IMR-90 (cell line): ENCODE measurements at regions not wholly inside any gene's neighbourhood (a gene's known extent, or its start where the extent isn't known, plus 50 kb on each side); places are given as distances from the start of the nearest gene placed in this dataset.

Source experiments
- ATAC-seq: fragments of 200-7000 bp; cut with Tn5 transposase; 2 replicates; pipeline ENCODE4 v1.9.1; 2020; ENCODE audit warnings: low read depth, mild to moderate bottlenecking, moderate library complexity
- BruUV-seq: library from RNA; stranded (reverse); fragments of 400-500 nt; replicated peaks from 2 replicates; lab custom pipeline; 2021; lab: Mats Ljungman, UMichigan
- CTCF ChIA-PET: fragments of 300-600 bp; formaldehyde crosslinking; extraction: SDS; loops from one replicate; lab custom pipeline; 2021; ENCODE audit warnings: antibody characterized with exemption; lab: Yijun Ruan, JAX
- POLR2A ChIA-PET: fragments of 300-600 bp; sonication (Branson Sonifier 250); formaldehyde crosslinking; loops from one replicate; lab custom pipeline; 2022; ENCODE audit warnings: antibody characterized with exemption; ENCODE audit not compliant: unreplicated experiment; lab: Charles Lee
- DNase-seq: peaks from one replicate; pipeline ENCODE4 v3.0.0; 2013
- H2AFZ ChIP-seq: replicated peaks from 2 replicates; pipeline ENCODE3; 2013; ENCODE audit warnings: low read length, mild to moderate bottlenecking; ENCODE audit not compliant: poor library complexity
- H2AK5ac ChIP-seq: 2 replicates; pipeline ENCODE4 v1.6.1; 2013; ENCODE audit warnings: low read depth, low read length, inconsistent platforms
- H2AK9ac ChIP-seq: replicated peaks from 2 replicates; pipeline ENCODE3; 2013; ENCODE audit warnings: mild to moderate bottlenecking, low read depth, low read length, moderate library complexity; ENCODE audit not compliant: poor library complexity
- H2BK120ac ChIP-seq: 2 replicates; pipeline ENCODE4 v1.6.1; 2013; ENCODE audit warnings: low read depth, low read length, inconsistent platforms
- H2BK15ac ChIP-seq: 3 replicates; pipeline ENCODE4 v1.6.1; 2013; ENCODE audit warnings: low read depth, low read length, inconsistent platforms
- H2BK20ac ChIP-seq: 2 replicates; pipeline ENCODE4 v1.6.1; 2013; ENCODE audit warnings: low read depth, mild to moderate bottlenecking, inconsistent platforms, low read length, moderate library complexity
- H2BK5ac ChIP-seq: 2 replicates; pipeline ENCODE4 v1.6.1; 2013; ENCODE audit warnings: mild to moderate bottlenecking, low read depth, low read length, inconsistent platforms; ENCODE audit not compliant: poor library complexity, severe bottlenecking
- H3K14ac ChIP-seq: replicated peaks from 2 replicates; pipeline ENCODE4 v1.6.1; 2013; ENCODE audit warnings: low read depth, low read length, inconsistent platforms
- H3K18ac ChIP-seq: 2 replicates; pipeline ENCODE4 v1.6.1; 2013; ENCODE audit warnings: low read depth, low read length, control low read depth
- H3K23ac ChIP-seq: 2 replicates; pipeline ENCODE4 v1.6.1; 2013; ENCODE audit warnings: low read depth, low read length, inconsistent platforms
- H3K27ac ChIP-seq: 2 replicates; pipeline ENCODE4 v1.5.1; 2013; ENCODE audit warnings: mild to moderate bottlenecking, control low read depth, low read length; ENCODE audit not compliant: insufficient read depth
- H3K27me3 ChIP-seq: 2 replicates; pipeline ENCODE4 v1.6.1; 2013; ENCODE audit warnings: low read length; ENCODE audit not compliant: control insufficient read depth, insufficient read depth
- H3K36me3 ChIP-seq: 2 replicates; pipeline ENCODE4 v1.6.1; 2013; ENCODE audit warnings: low read length, mixed read lengths; ENCODE audit not compliant: control insufficient read depth, insufficient read depth
- H3K4ac ChIP-seq: 2 replicates; pipeline ENCODE4 v1.6.1; 2013; ENCODE audit warnings: low read depth, low read length, inconsistent platforms
- H3K4me1 ChIP-seq: 2 replicates; pipeline ENCODE4 v1.6.1; 2013; ENCODE audit warnings: low read length, mixed read lengths; ENCODE audit not compliant: control insufficient read depth, insufficient read depth
- H3K4me2 ChIP-seq: 2 replicates; pipeline ENCODE4 v1.6.1; 2013; ENCODE audit warnings: low read depth, mild to moderate bottlenecking, control low read depth, low read length, moderate library complexity
- H3K4me3 ChIP-seq: 2 replicates; pipeline ENCODE4 v1.5.1; 2013; ENCODE audit warnings: low read depth, mild to moderate bottlenecking, control low read depth, low read length, moderate library complexity; ENCODE audit not compliant: insufficient read depth
- H3K56ac ChIP-seq: 2 replicates; pipeline ENCODE4 v1.6.1; 2013; ENCODE audit warnings: low read length, inconsistent platforms; ENCODE audit not compliant: insufficient read depth; ENCODE audit errors: extremely low read depth
- H3K79me1 ChIP-seq, 2 experiments: 2 replicates each; pipeline ENCODE4 v1.6.1; 2013; ENCODE audit warnings: low read length in 2 of 2, inconsistent platforms in 1 of 2, low read depth in 1 of 2
- H3K9ac ChIP-seq: 2 replicates; pipeline ENCODE4 v1.6.1; 2013; ENCODE audit warnings: low read depth, low read length, control low read depth
- H3K9me1 ChIP-seq: 2 replicates; pipeline ENCODE4 v1.6.1; 2013; ENCODE audit warnings: low read length, inconsistent platforms; ENCODE audit not compliant: insufficient read depth
- H3K9me3 ChIP-seq: 2 replicates; pipeline ENCODE4 v1.6.1; 2013; ENCODE audit warnings: low read length; ENCODE audit not compliant: control insufficient read depth, insufficient read depth
- H4K20me1 ChIP-seq: 2 replicates; pipeline ENCODE4 v1.6.1; 2013; ENCODE audit warnings: low read length, inconsistent platforms; ENCODE audit not compliant: insufficient read depth
- H4K5ac ChIP-seq: 2 replicates; pipeline ENCODE4 v1.6.1; 2013; ENCODE audit warnings: mild to moderate bottlenecking, low read depth, low read length, control low read depth
- H4K8ac ChIP-seq, 2 experiments: 2 replicates each; pipeline ENCODE4 v1.6.1; 2013; ENCODE audit warnings: low read depth in 2 of 2, low read length in 2 of 2, control low read depth in 1 of 2, inconsistent platforms in 1 of 2
- H4K91ac ChIP-seq: 2 replicates; pipeline ENCODE4 v1.6.1; 2013; ENCODE audit warnings: low read depth, low read length, inconsistent platforms; ENCODE audit not compliant: insufficient read depth
- BHLHE40 ChIP-seq: fragments of 150-350 bp; IDR thresholded peaks from 2 replicates; pipeline ENCODE4 v1.6.1; 2016; ENCODE audit warnings: mild to moderate bottlenecking, low read depth, low read length
- FOS ChIP-seq: fragments of 150-350 bp; IDR thresholded peaks from 2 replicates; pipeline ENCODE4 v1.6.1; 2016; ENCODE audit warnings: low read depth, low read length
- MAZ ChIP-seq: IDR thresholded peaks from 2 replicates; pipeline ENCODE4 v1.6.1; 2012; ENCODE audit warnings: low read depth, mild to moderate bottlenecking, low read length, improper control_type of control experiment, moderate library complexity, borderline replicate concordance
- MXI1 ChIP-seq: IDR thresholded peaks from 2 replicates; pipeline ENCODE4 v1.6.1; 2012; ENCODE audit warnings: low read depth, mild to moderate bottlenecking, low read length, moderate library complexity, borderline replicate concordance
- NFE2L2 ChIP-seq: fragments of 150-350 bp; IDR thresholded peaks from 2 replicates; pipeline ENCODE4 v1.6.1; 2016; ENCODE audit warnings: low read depth, mild to moderate bottlenecking, low read length
- RAD21 ChIP-seq: IDR thresholded peaks from 2 replicates; pipeline ENCODE4 v1.6.1; 2012; ENCODE audit warnings: low read length, improper control_type of control experiment
- SMC3 ChIP-seq: fragments of 150-350 bp; IDR thresholded peaks from 2 replicates; pipeline ENCODE4 v1.6.1; 2016; ENCODE audit warnings: low read depth, mild to moderate bottlenecking, antibody characterized with exemption, low read length, moderate library complexity
- USF2 ChIP-seq: fragments of 150-350 bp; IDR thresholded peaks from 2 replicates; pipeline ENCODE4 v1.6.1; 2017; ENCODE audit warnings: mild to moderate bottlenecking, antibody characterized with exemption, low read length, low read depth
- WGBS, 2 experiments: methylation state at CpG; one replicate each; pipeline versions ENCODE4 v1.1.5 to v1.1.7; 2013; ENCODE audit warnings: missing lambda C conversion rate in 2 of 2; ENCODE audit not compliant: insufficient read length in 1 of 2; ENCODE audit errors: extremely low coverage in 2 of 2; 5-methylcytosine and 5-hydroxymethylcytosine counted together
- dilution Hi-C: fragments of 300-500 bp; cut with HindIII; formaldehyde crosslinking; loops from one replicate; pipeline ENCODE4 v1.14.3; 2018; ENCODE audit warnings: low sequenced_read_pairs; ENCODE audit not compliant: unreplicated experiment
- in situ Hi-C: fragments of 300-500 bp; cut with MboI; formaldehyde crosslinking; loops from 3 replicates; pipeline ENCODE4 v1.14.3; 2019; ENCODE audit warnings: low sequenced_read_pairs, inconsistent platforms, mixed read lengths
- intact Hi-C: fragments of 100-400 bp; cut with micrococcal nuclease; formaldehyde crosslinking; loops from 2 replicates; pipeline ENCODE4 v1.10.0; 2022

GRCh38 chr12:39074063-39074462, 168.7 kb upstream of the CPNE8 start:
- Histone ChIP-seq H3K9me1 (no peaks in the 10 kb centered on the region), H4K20me1 (no peaks in the 10 kb centered on the region), H3K4me3 (no peak overlapping the region), H4K91ac (no peak overlapping the region), H2AK9ac (no peak overlapping the region), H3K27ac (no peak overlapping the region), H3K4me2 (no peak overlapping the region), H3K4ac (no peak overlapping the region), H3K23ac (no peak overlapping the region), H3K9ac (no peak overlapping the region), H3K56ac (no peak overlapping the region), H2AFZ (no peak overlapping the region), H3K79me1 (no peaks in the 10 kb centered on the region), H4K5ac (no peak overlapping the region), H3K4me1 (no peaks in the 10 kb centered on the region), H3K27me3 (no peaks in the 10 kb centered on the region), H3K18ac (no peak overlapping the region), H2BK120ac (no peak overlapping the region), H2BK20ac (no peak overlapping the region), H4K8ac (no peak overlapping the region), H3K14ac (no peak overlapping the region), H2BK5ac (no peak overlapping the region), H2AK5ac (no peak overlapping the region), H3K9me3 (peaks cover 4% of the 10 kb centered on the region), H2BK15ac (no peak overlapping the region), H3K36me3 (no peaks in the 10 kb centered on the region)
- ChIA-PET POLR2A (no interaction called here), CTCF (no interaction called here)
- WGBS, 2 experiments = no CpG with 5 or more reads among the region's 2 CpGs
- TF ChIP-seq MXI1 (no peak), FOS (no peak), SMC3 (no peak), BHLHE40 (no peak), USF2 (no peak), RAD21 (no peak), NFE2L2 (no peak), MAZ (no peak)
- in situ Hi-C loops = no loop called here
- intact Hi-C loops = no loop called here
- ATAC-seq (no peak), DNase-seq (no peak)
- dilution Hi-C loops = no loop called here
- no TSS peak for BruUV-seq
